Muscle of leg (tissue), 3 donors: ENCODE measurements at regions not wholly inside any gene's neighbourhood (a gene's known extent, or its start where the extent isn't known, plus 50 kb on each side); places are given as distances from the start of the nearest gene placed in this dataset.
A peak's percentile ranks its signal among the peaks of the same experiment; 100 is the strongest.

ENCODE experiments used
- DNase-seq: peaks from one replicate; pipeline ENCODE4 v3.0.0; 2013
- H3K27ac ChIP-seq: one replicate; pipeline ENCODE4 v1.5.1; 2013; ENCODE audit warnings: mild to moderate bottlenecking, low read length, control low read depth
- H3K27me3 ChIP-seq: one replicate; pipeline ENCODE4 v1.6.1; 2013; ENCODE audit warnings: low read length; ENCODE audit not compliant: control insufficient read depth, insufficient read depth
- H3K36me3 ChIP-seq: one replicate; pipeline ENCODE4 v1.6.1; 2013; ENCODE audit warnings: low read length; ENCODE audit not compliant: control insufficient read depth, insufficient read depth
- H3K4me1 ChIP-seq: one replicate; pipeline ENCODE4 v1.6.1; 2013; ENCODE audit warnings: low read length; ENCODE audit not compliant: control insufficient read depth, insufficient read depth
- H3K4me3 ChIP-seq: one replicate; pipeline ENCODE4 v1.5.1; 2013; ENCODE audit warnings: low read length, control low read depth
- H3K9me3 ChIP-seq: replicated peaks from 2 replicates; pipeline ENCODE4 v1.6.1; 2013; ENCODE audit warnings: low read depth, low read length; ENCODE audit not compliant: control insufficient read depth
- WGBS: methylation state at CpG from one replicate; pipeline ENCODE4 v1.1.5; 2013; ENCODE audit warnings: missing lambda C conversion rate; ENCODE audit not compliant: insufficient coverage; 5-methylcytosine and 5-hydroxymethylcytosine counted together

GRCh38 chr16:80147026-80147655, 393.7 kb upstream of the DYNLRB2 start:
- Histone ChIP-seq H3K9me3 (no peaks in the 10 kb centered on the region), H3K4me3 (no peak overlapping the region), H3K27me3 (no peaks in the 10 kb centered on the region), H3K27ac (peak overlapping the region; percentile 44), H3K4me1 (peaks cover 19% of the 10 kb centered on the region), H3K36me3 (no peaks in the 10 kb centered on the region)
- WGBS: 51% methylated on average over 5 of the region's 8 CpGs
- DNase-seq: peak; percentile 65

DNA sequence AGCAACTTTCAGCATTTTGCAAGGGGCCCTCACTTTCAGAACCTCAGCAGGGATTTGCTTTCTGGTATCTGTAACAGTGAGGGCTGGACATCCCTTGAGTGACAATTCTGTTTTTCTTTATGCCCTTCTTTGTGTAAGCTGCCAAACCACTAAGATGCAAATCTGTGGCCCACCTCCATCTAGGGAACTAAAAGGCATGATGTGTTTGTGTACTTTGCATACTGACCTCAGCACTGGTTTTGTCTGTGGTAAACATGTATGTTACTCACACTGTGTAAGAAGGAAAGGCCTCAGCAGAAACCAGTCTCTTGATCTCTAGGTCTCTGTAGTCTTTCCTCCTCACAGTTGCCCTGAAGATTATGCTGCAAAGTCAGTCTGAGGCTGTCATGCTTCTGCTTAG, 396.6 kb upstream of the DYNLRB2 start:
- Histone ChIP-seq H3K27ac (no peak overlapping the region), H3K4me3 (no peak overlapping the region)

DNA sequence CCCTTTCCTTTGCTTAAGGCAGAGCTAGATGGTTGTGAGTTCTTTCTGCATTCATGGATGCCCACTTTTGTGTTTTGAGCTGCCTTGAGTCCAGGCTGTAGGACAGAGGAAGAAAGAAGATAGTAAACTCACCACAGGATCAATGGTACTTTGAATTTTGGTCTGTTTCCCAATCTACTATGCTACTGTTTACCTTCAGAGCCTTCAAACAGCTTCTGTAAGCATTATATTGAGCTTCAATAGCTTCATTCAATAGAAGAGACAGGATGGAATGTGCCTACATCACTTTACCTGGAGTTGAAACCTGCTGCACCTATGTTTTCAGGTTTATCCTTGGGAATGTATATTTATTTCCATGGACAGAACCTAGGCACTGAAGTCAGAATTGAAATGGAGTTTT, 397.9 kb upstream of the DYNLRB2 start:
- Histone ChIP-seq H3K27ac (no peak overlapping the region), H3K9me3 (peaks cover 2% of the 10 kb centered on the region), H3K4me1 (peaks cover 10% of the 10 kb centered on the region), H3K27me3 (no peaks in the 10 kb centered on the region), H3K4me3 (no peak overlapping the region), H3K36me3 (no peaks in the 10 kb centered on the region)
- no peak for DNase-seq

More for the DNA sequence above, 396.6 kb upstream of the DYNLRB2 start:
- no peaks in the 10 kb centered on the region for H3K27me3 ChIP-seq
- peaks cover 2% of the 10 kb centered on the region for H3K9me3 ChIP-seq
- no peaks in the 10 kb centered on the region for H3K36me3 ChIP-seq
- H3K4me1 ChIP-seq: peaks cover 10% of the 10 kb centered on the region
- DNase-seq: no peak

DNA sequence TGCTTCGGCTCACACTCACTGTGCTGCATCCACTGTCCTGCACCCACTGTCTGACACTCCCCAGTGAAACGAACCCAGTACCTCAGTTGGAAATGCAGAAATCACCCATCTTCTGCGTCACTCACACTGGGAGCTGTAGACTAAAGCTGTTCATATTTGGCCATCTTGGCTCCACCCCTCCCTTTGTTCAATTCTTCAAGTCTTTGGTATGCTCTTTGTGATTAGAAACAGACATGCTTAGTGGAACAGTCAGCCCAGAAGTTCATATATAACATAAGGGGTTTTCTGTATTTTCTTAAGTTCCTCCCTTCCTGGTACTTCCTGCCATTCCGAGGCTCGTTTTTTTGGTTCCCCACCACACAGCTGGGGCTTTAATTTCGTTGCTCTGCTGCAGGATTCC, 398.5 kb upstream of the DYNLRB2 start:
- Histone ChIP-seq H3K4me1 (peaks cover 6% of the 10 kb centered on the region), H3K36me3 (no peaks in the 10 kb centered on the region), H3K27me3 (no peaks in the 10 kb centered on the region), H3K9me3 (peaks cover 2% of the 10 kb centered on the region), H3K27ac (no peak overlapping the region), H3K4me3 (no peak overlapping the region)
- 82% methylated on average over 2 of the region's 6 CpGs for WGBS
- DNase-seq: no peak

DNA sequence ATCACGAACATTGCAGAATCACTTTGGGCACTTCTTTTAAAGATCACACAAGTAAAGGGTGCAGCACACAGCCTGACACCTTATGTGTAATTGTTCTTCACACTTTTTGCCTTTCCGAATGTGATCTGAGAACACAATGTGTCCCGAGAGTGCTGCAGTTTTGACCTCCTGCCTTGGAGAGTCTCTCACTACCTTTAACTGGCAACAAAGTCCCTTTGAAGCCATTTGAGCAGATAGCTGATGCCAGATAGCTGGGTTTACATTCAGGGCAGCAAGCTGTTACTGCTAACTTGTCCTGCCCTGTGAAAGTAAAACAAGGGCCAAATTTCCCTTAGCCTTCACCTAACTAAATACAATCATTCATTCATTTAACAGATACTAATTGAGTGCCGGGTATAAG, 411.0 kb upstream of the DYNLRB2 start:
- no peak overlapping the region for H3K27ac ChIP-seq
- H3K36me3 ChIP-seq: no peaks in the 10 kb centered on the region
- no peaks in the 10 kb centered on the region for H3K9me3 ChIP-seq
- DNase-seq: no peak
- no peaks in the 10 kb centered on the region for H3K4me1 ChIP-seq
- no peak overlapping the region for H3K4me3 ChIP-seq
- WGBS: 75% methylated on average over 3 of the region's 4 CpGs
- no peaks in the 10 kb centered on the region for H3K27me3 ChIP-seq

GRCh38 chr16:80125677-80126076, 415.1 kb upstream of the DYNLRB2 start:
- peak; percentile 30 for DNase-seq
- no CpG with 5 or more reads among the region's 5 CpGs for whole genome bisulfite sequencing
- no peak overlapping the region for H3K27ac ChIP-seq
- H3K9me3 ChIP-seq: no peaks in the 10 kb centered on the region
- no peaks in the 10 kb centered on the region for H3K27me3 ChIP-seq
- no peak overlapping the region for H3K4me3 ChIP-seq
- H3K4me1 ChIP-seq: peaks cover 6% of the 10 kb centered on the region
- no peaks in the 10 kb centered on the region for H3K36me3 ChIP-seq

DNA sequence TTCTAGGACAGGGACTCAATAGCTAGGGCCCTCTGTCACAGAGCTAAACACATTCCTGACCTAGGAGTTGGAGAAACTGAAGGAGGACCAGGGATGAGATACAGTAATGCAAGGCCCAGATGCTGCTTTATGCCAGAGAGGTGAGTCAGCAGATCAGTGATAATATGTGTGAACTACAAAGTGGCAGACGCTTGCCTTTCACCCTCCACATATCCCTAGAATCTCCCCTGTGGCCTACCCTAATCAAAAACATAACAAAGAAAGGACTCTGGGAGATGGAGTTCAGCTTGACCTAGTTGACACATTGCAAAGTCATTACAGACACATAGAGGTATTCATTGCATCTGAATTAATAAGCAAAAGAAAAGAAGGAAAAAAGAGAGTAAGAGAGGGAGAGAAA, 417.6 kb upstream of the DYNLRB2 start:
- H3K4me3 ChIP-seq: no peak overlapping the region
- H3K27ac ChIP-seq: no peak overlapping the region
- whole genome bisulfite sequencing: no CpG with 5 or more reads among the region's 1 CpG
- peaks cover 6% of the 10 kb centered on the region for H3K4me1 ChIP-seq
- no peaks in the 10 kb centered on the region for H3K27me3 ChIP-seq
- peaks cover 3% of the 10 kb centered on the region for H3K9me3 ChIP-seq
- DNase-seq: no peak
- H3K36me3 ChIP-seq: no peaks in the 10 kb centered on the region

- DNase-seq: peak; percentile 89
- no peak overlapping the region for H3K4me3 ChIP-seq
- WGBS: 18% methylated on average over 7 of the region's 9 CpGs
- peaks cover 6% of the 10 kb centered on the region for H3K4me1 ChIP-seq
- H3K27ac ChIP-seq: peak overlapping the region; percentile 43
- H3K27me3 ChIP-seq: no peaks in the 10 kb centered on the region
- H3K36me3 ChIP-seq: no peaks in the 10 kb centered on the region
- H3K9me3 ChIP-seq: peaks cover 3% of the 10 kb centered on the region
Measured at GRCh38 chr16:80122115-80122514, 418.7 kb upstream of the DYNLRB2 start.

DNA sequence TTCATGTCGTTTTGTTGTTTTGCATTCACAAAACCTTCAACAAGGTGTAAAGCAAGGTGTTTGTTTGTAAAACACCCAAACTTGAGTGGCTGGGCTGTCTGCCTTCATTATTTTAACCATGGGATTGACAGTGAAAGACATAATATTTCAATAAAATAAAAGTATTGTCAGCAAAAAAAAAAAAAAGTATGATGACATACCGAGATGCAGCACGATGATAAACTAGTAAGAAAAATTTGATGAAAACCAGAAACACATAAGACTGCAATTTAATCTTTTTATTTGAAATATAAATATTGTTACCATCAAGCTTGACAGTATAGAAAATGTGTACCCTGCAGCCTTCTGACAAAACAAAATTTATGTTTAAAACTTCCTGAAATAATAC, 419.3 kb upstream of the DYNLRB2 start:
- H3K27me3 ChIP-seq: no peaks in the 10 kb centered on the region

GRCh38 chr16:80120899-80121521, 419.8 kb upstream of the DYNLRB2 start:
- Histone ChIP-seq H3K36me3 (no peaks in the 10 kb centered on the region), H3K4me1 (peaks cover 6% of the 10 kb centered on the region), H3K27ac (no peak overlapping the region), H3K4me3 (no peak overlapping the region), H3K9me3 (peaks cover 3% of the 10 kb centered on the region), H3K27me3 (no peaks in the 10 kb centered on the region)
- no peak for DNase-seq
- 53% methylated on average over 3 of the region's 3 CpGs for WGBS

More for the DNA sequence above, 419.3 kb upstream of the DYNLRB2 start:
- H3K27ac ChIP-seq: no peak overlapping the region
- DNase-seq: no peak
- H3K4me1 ChIP-seq: peaks cover 6% of the 10 kb centered on the region
- H3K36me3 ChIP-seq: no peaks in the 10 kb centered on the region
- no peak overlapping the region for H3K4me3 ChIP-seq
- no CpG with 5 or more reads among the region's 3 CpGs for WGBS
- H3K9me3 ChIP-seq: peaks cover 3% of the 10 kb centered on the region
